Ascending aorta (tissue), 2 donors: ENCODE measurements at regions not wholly inside any gene's neighbourhood (a gene's known extent, or its start where the extent isn't known, plus 50 kb on each side); places are given as distances from the start of the nearest gene placed in this dataset.
"Not testable (repeated sequence)": the region's sequence is repeated elsewhere in the genome, so short reads cannot be mapped to it uniquely, and the experiment has no call there.

Experiments
- DNase-seq, 2 donors: peaks; one replicate each; pipeline ENCODE4 v3.0.0-alpha.2; 2019; ENCODE audit warnings: low spot score in 2 of 2
- H3K27ac ChIP-seq, 2 donors: fragments of 200-600 bp; sonication (generic); one replicate each; pipeline ENCODE4 v1.5.1; 2016 to 2017; ENCODE audit warnings: mild to moderate bottlenecking in 1 of 2
- H3K27me3 ChIP-seq: fragments of 200-600 bp; sonication (generic); one replicate; pipeline ENCODE4 v1.5.1; 2017
- H3K36me3 ChIP-seq, 2 donors: fragments of 200-600 bp; sonication (generic); one replicate each; pipeline ENCODE4 v1.5.1; 2016
- H3K4me1 ChIP-seq, 2 donors: fragments of 200-600 bp; sonication (generic); one replicate each; pipeline ENCODE4 v1.5.1; 2016 to 2017; ENCODE audit warnings: mild to moderate bottlenecking in 1 of 2
- H3K4me3 ChIP-seq, 2 donors: fragments of 200-600 bp; sonication (generic); one replicate each; pipeline ENCODE4 v1.5.1; 2016 to 2017; ENCODE audit warnings: mild to moderate bottlenecking in 1 of 2
- H3K9me3 ChIP-seq, 2 donors: fragments of 200-600 bp; sonication (generic); one replicate each; pipeline ENCODE4 v1.5.1; 2016
- intact Hi-C: fragments of 100-400 bp; cut with DNase I; formaldehyde crosslinking; loops from one replicate; pipeline ENCODE4 v1.15.1; 2023
- TF ChIP-seq, protein P1 (sequence below), 3 experiments: fragments of 200-600 bp in 2 of 3; fragments of 450-650 bp in 1 of 3; sonication (generic) in 2 of 3; IDR thresholded peaks; one replicate each; pipeline ENCODE4 v1.5.1; 2016 to 2019; ENCODE audit warnings: antibody characterized with exemption in 3 of 3, mild to moderate bottlenecking in 1 of 3, moderate library complexity in 1 of 3

DNA sequence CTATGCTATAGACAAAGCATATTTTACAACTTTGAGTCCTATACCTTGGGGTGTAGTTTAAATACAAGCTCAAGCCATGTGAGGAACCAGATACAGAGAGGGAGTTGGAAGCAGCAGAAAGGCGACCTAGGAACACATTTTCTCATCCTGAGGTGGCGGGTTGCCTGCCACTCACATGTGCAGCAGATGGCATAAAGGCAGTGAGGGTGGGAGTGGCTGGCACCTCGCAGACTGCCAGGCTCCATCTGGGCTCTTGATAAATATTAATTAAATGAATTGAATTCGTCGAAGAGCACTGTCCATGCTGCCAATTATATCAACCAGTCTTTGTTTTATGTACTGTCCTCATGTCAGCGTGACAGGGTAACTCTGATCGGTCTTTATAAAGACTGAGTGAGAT, 79.0 kb upstream of the SEMA3C start:
- Histone ChIP-seq H3K27me3 (no peaks in the 10 kb centered on the region), H3K9me3 (no peaks in the 10 kb centered on the region), H3K4me3 (no peak overlapping the region), H3K27ac (no peak overlapping the region), H3K4me1 (no peaks in the 10 kb centered on the region), H3K36me3 (no peaks in the 10 kb centered on the region)
- intact Hi-C loops: no loop called here
- TF ChIP-seq, protein P1, sequence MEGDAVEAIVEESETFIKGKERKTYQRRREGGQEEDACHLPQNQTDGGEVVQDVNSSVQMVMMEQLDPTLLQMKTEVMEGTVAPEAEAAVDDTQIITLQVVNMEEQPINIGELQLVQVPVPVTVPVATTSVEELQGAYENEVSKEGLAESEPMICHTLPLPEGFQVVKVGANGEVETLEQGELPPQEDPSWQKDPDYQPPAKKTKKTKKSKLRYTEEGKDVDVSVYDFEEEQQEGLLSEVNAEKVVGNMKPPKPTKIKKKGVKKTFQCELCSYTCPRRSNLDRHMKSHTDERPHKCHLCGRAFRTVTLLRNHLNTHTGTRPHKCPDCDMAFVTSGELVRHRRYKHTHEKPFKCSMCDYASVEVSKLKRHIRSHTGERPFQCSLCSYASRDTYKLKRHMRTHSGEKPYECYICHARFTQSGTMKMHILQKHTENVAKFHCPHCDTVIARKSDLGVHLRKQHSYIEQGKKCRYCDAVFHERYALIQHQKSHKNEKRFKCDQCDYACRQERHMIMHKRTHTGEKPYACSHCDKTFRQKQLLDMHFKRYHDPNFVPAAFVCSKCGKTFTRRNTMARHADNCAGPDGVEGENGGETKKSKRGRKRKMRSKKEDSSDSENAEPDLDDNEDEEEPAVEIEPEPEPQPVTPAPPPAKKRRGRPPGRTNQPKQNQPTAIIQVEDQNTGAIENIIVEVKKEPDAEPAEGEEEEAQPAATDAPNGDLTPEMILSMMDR (IDR thresholded peaks at IDR 0.05): no peak
- DNase-seq: no peak

DNA sequence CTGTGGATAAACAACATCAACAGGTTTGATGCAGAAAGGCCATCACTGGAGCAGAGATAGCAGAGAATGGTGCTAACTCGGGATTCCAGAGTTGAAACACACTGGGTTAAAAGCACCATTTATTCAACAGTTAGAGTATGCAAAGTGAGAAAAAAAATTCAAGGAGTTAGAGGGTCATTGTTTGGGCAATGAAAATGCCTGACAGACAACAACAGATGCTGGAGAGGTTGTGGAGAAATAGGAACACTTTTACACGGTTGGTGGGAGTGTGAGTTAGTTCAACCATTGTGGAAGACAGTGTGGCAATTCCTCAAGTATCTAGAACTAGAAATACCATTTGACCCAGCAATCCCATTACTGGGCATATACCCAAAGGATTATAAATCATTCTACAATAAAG, 77.4 kb upstream of the SEMA3C start:
- H3K27me3 ChIP-seq, H3K9me3 ChIP-seq, H3K27ac ChIP-seq, H3K36me3 ChIP-seq, H3K4me1 ChIP-seq, DNase-seq, H3K4me3 ChIP-seq, intact Hi-C loops: not testable (repeated sequence)

DNA sequence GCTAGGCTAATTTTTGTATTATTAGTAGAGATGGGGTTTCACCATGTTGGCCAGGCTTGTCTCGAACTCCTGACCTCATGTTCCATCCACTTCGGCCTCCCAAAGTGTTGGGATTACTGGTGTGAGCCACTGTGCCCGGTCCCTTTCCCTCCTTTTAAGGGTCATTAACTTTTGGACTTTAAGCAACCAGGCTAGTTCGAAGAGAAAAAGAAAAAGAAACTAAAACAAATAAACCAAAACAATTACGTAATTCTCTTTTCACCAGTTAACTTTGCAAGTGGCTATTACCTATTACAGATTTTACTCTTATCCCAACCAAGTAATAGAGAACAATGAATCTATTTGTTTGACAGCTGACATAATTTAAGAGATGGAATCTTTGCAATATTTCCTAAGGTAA, 72.8 kb upstream of the SEMA3C start:
- no peaks in the 10 kb centered on the region for H3K27me3 ChIP-seq
- H3K9me3 ChIP-seq: no peaks in the 10 kb centered on the region
- no peak overlapping the region for H3K27ac ChIP-seq
- no peak overlapping the region for H3K4me3 ChIP-seq
- TF ChIP-seq, protein P1 (IDR thresholded peaks at IDR 0.05): no peak
- H3K4me1 ChIP-seq: no peaks in the 10 kb centered on the region
- no peaks in the 10 kb centered on the region for H3K36me3 ChIP-seq
- intact Hi-C loops: no loop called here
- no peak for DNase-seq

DNA sequence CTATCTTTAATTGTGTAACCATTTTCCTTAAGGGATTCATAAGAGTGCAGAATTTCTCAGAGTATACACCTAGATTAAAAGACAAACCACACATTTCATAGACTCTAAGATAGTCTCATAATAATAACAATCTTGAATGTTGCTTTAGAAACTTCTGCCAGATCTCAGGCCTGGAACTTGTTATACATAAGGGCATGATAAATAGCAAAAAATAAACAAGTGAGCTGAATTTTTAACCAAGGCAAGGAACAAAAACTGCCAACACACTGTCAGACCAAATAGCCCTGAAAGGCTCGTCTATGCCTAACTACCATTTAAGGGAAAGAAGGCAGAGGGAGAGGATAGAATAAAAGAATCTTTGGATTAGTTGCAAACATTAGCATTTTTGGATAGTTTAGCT, 65.8 kb upstream of the SEMA3C start:
- H3K4me1 ChIP-seq: no peaks in the 10 kb centered on the region
- DNase-seq: no peak
- no peaks in the 10 kb centered on the region for H3K9me3 ChIP-seq
- no peak overlapping the region for H3K27ac ChIP-seq
- no peak overlapping the region for H3K4me3 ChIP-seq
- H3K27me3 ChIP-seq: no peaks in the 10 kb centered on the region
- no peaks in the 10 kb centered on the region for H3K36me3 ChIP-seq
- intact Hi-C loops: no loop called here
- TF ChIP-seq, protein P1 (IDR thresholded peaks at IDR 0.05): no peak

DNA sequence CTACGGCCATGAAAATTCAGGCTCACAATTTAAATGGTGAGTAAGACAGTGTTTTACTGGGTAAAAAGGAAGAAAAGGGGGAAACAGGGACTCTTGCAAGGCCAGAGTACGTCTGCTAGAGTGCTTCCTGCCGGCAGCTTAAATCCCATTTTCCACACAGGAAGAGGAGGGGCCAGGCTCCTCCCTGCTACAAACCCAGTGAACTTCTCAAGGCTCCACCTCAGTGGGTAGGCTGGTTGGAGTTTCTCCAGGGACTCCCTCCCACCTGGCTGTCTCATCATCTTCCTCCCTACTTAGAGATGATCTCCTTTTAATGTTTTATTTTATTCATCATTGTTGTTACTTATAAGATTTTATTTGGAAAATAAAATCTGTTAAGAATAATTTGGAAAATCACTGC, 62.6 kb upstream of the SEMA3C start:
- Histone ChIP-seq H3K27me3 (no peaks in the 10 kb centered on the region), H3K36me3 (no peaks in the 10 kb centered on the region), H3K27ac (no peak overlapping the region), H3K9me3 (no peaks in the 10 kb centered on the region), H3K4me1 (no peaks in the 10 kb centered on the region), H3K4me3 (no peak overlapping the region)
- intact Hi-C loops: no loop called here
- TF ChIP-seq, protein P1 (IDR thresholded peaks at IDR 0.05): no peak
- no peak for DNase-seq

DNA sequence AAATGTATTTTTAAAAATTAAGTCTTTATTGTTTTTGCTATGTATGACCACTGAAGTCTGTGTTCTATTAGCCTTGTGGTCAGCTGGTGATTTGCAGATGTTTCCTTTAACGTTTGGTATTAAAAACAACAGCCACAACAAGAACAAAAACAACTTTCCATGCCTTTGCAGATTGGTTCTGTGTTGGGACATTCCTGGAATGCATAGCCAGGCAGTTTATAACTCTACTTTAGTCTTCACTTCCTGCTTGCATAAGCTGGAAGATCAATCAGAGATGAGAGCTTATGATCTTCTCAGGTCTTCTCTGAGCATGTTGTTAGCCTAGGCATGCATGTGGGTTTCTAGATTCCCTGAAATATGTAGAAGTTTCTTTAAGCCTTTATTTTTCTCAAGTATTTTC, 58.9 kb upstream of the SEMA3C start:
- H3K4me1 ChIP-seq: no peaks in the 10 kb centered on the region
- TF ChIP-seq, protein P1 (IDR thresholded peaks at IDR 0.05): no peak
- no peaks in the 10 kb centered on the region for H3K9me3 ChIP-seq
- intact Hi-C loops: no loop called here
- no peak for DNase-seq
- no peak overlapping the region for H3K27ac ChIP-seq
- no peaks in the 10 kb centered on the region for H3K27me3 ChIP-seq
- H3K36me3 ChIP-seq: no peaks in the 10 kb centered on the region
- H3K4me3 ChIP-seq: no peak overlapping the region
